Esophagus mucosa (tissue), 1 donor: ENCODE measurements at regions not wholly inside any gene's neighbourhood (a gene's known extent, or its start where the extent isn't known, plus 50 kb on each side); places are given as distances from the start of the nearest gene placed in this dataset.
A peak's percentile ranks its signal among the peaks of the same experiment; 100 is the strongest.
"Not testable (repeated sequence)": the region's sequence is repeated elsewhere in the genome, so short reads cannot be mapped to it uniquely, and the experiment has no call there.

Experiments used
- ATAC-seq: fragments of 200-7000 bp; cut with Tn5 transposase; one replicate; pipeline ENCODE4 v1.9.1; 2020
- donor health status: DM: yes; HTN: yes; CAD: no.

- ATAC-seq: no peak
Observed at GRCh38 chr17:64784353-64785010, 122.4 kb upstream of the SMURF2 start.

GRCh38 chr17:64783556-64784352, 121.6 kb upstream of the SMURF2 start:
- no peak for ATAC-seq

- ATAC-seq: no peak
Observed at GRCh38 chr17:64783031-64783461, 120.9 kb upstream of the SMURF2 start.

- no peak for ATAC-seq
Observed at GRCh38 chr17:64781810-64782555, 119.9 kb upstream of the SMURF2 start.

- peak; percentile 25 for ATAC-seq
Observed at GRCh38 chr17:64781014-64781756, 119.1 kb upstream of the SMURF2 start.

- peak; percentile 66 for ATAC-seq
Observed at GRCh38 chr17:64780096-64781013, 118.2 kb upstream of the SMURF2 start.

- peak; percentile 6 for ATAC-seq
Observed at GRCh38 chr17:64779376-64780095, 117.4 kb upstream of the SMURF2 start.

GRCh38 chr17:64779098-64779375, 116.9 kb upstream of the SMURF2 start:
- not testable (repeated sequence) for ATAC-seq

GRCh38 chr17:64778240-64779097, 116.4 kb upstream of the SMURF2 start:
- ATAC-seq: peak; percentile 8

- ATAC-seq: no peak
Observed at GRCh38 chr17:64777415-64778239, 115.5 kb upstream of the SMURF2 start.

- peak; percentile 42 for ATAC-seq
Observed at GRCh38 chr17:64776720-64777414, 114.8 kb upstream of the SMURF2 start.

- no peak for ATAC-seq
Observed at GRCh38 chr17:64775701-64776570, 113.8 kb upstream of the SMURF2 start.

GRCh38 chr17:64774888-64775540, 112.9 kb upstream of the SMURF2 start:
- ATAC-seq: no peak

- peak; percentile 72 for ATAC-seq
Observed at GRCh38 chr17:64773836-64774761, 112.0 kb upstream of the SMURF2 start.

- ATAC-seq: no peak
Observed at GRCh38 chr17:64773386-64773835, 111.3 kb upstream of the SMURF2 start.
